ENCODE measurements at regions not wholly inside any gene's neighbourhood (a gene's known extent, or its start where the extent isn't known, plus 50 kb on each side); places are given as distances from the start of the nearest gene placed in this dataset.

- Histone ChIP-seq H3K27ac (no peak overlapping the region), H3K4me1 (peaks cover 5% of the 10 kb centered on the region), H2AFZ (no peak overlapping the region), H3K9ac (no peak overlapping the region), H3K79me2 (no peaks in the 10 kb centered on the region), H3K4me2 (ENCODE audit: low read length) (no peak overlapping the region), H3K36me3 (ENCODE audit: control insufficient read depth, insufficient read depth, low read length) (no peaks in the 10 kb centered on the region), H3K27me3 (ENCODE audit: control insufficient read depth, insufficient read depth, low read length) (no peaks in the 10 kb centered on the region), H3K4me3 (ENCODE audit: low read depth, low read length) (no peak overlapping the region), H3K9me3 (ENCODE audit: control insufficient read depth, low read length) (no peaks in the 10 kb centered on the region)
- no peak for TF ChIP-seq CTCF (IDR thresholded peaks at IDR 0.05)
Observed at GRCh38 chr2:65922794-65923193, 490.4 kb upstream of the SPRED2 start.

GRCh38 chr2:65922030-65922429 lies 489.6 kb upstream of the SPRED2 start:
- H3K4me3 ChIP-seq (ENCODE audit: low read depth, low read length): no peak overlapping the region
- no peaks in the 10 kb centered on the region for H3K36me3 ChIP-seq (ENCODE audit: control insufficient read depth, insufficient read depth, low read length)
- H3K27ac ChIP-seq: no peak overlapping the region
- peaks cover 5% of the 10 kb centered on the region for H3K4me1 ChIP-seq
- no peaks in the 10 kb centered on the region for H3K9me3 ChIP-seq (ENCODE audit: control insufficient read depth, low read length)
- H2AFZ ChIP-seq: no peak overlapping the region
- no peak overlapping the region for H3K4me2 ChIP-seq (ENCODE audit: low read length)
- no peaks in the 10 kb centered on the region for H3K79me2 ChIP-seq
- no peak for TF ChIP-seq CTCF (IDR thresholded peaks at IDR 0.05)
- no peaks in the 10 kb centered on the region for H3K27me3 ChIP-seq (ENCODE audit: control insufficient read depth, insufficient read depth, low read length)
- H3K9ac ChIP-seq: no peak overlapping the region

- Histone ChIP-seq H2AFZ (no peak overlapping the region), H3K4me1 (peaks cover 5% of the 10 kb centered on the region), H3K4me3 (ENCODE audit: low read depth, low read length) (no peak overlapping the region), H3K36me3 (ENCODE audit: control insufficient read depth, insufficient read depth, low read length) (no peaks in the 10 kb centered on the region), H3K27ac (no peak overlapping the region), H3K9me3 (ENCODE audit: control insufficient read depth, low read length) (no peaks in the 10 kb centered on the region), H3K4me2 (ENCODE audit: low read length) (no peak overlapping the region), H3K27me3 (ENCODE audit: control insufficient read depth, insufficient read depth, low read length) (no peaks in the 10 kb centered on the region), H3K9ac (no peak overlapping the region), H3K79me2 (no peaks in the 10 kb centered on the region)
- no peak for TF ChIP-seq CTCF (IDR thresholded peaks at IDR 0.05)
Observed at GRCh38 chr2:65921116-65921515, 488.7 kb upstream of the SPRED2 start.

GRCh38 chr2:65920659-65921058 lies 488.3 kb upstream of the SPRED2 start:
- no peak overlapping the region for H3K27ac ChIP-seq
- H3K4me1 ChIP-seq: peaks cover 5% of the 10 kb centered on the region
- no peaks in the 10 kb centered on the region for H3K79me2 ChIP-seq
- no peak overlapping the region for H3K4me3 ChIP-seq (ENCODE audit: low read depth, low read length)
- no peak overlapping the region for H3K4me2 ChIP-seq (ENCODE audit: low read length)
- H3K36me3 ChIP-seq (ENCODE audit: control insufficient read depth, insufficient read depth, low read length): no peaks in the 10 kb centered on the region
- H3K9me3 ChIP-seq (ENCODE audit: control insufficient read depth, low read length): no peaks in the 10 kb centered on the region
- no peak overlapping the region for H3K9ac ChIP-seq
- no peak for TF ChIP-seq CTCF (IDR thresholded peaks at IDR 0.05)
- no peak overlapping the region for H2AFZ ChIP-seq
- no peaks in the 10 kb centered on the region for H3K27me3 ChIP-seq (ENCODE audit: control insufficient read depth, insufficient read depth, low read length)

GRCh38 chr2:65919550-65920188 lies 487.3 kb upstream of the SPRED2 start:
- Histone ChIP-seq H3K4me1 (peaks cover 5% of the 10 kb centered on the region), H3K4me2 (ENCODE audit: low read length) (no peak overlapping the region), H3K9me3 (ENCODE audit: control insufficient read depth, low read length) (no peaks in the 10 kb centered on the region), H3K27ac (no peak overlapping the region), H3K79me2 (no peaks in the 10 kb centered on the region), H3K36me3 (ENCODE audit: control insufficient read depth, insufficient read depth, low read length) (no peaks in the 10 kb centered on the region), H3K27me3 (ENCODE audit: control insufficient read depth, insufficient read depth, low read length) (no peaks in the 10 kb centered on the region), H3K4me3 (ENCODE audit: low read depth, low read length) (no peak overlapping the region), H3K9ac (no peak overlapping the region), H2AFZ (peak overlapping the region; percentile 62)
- TF ChIP-seq CTCF (IDR thresholded peaks at IDR 0.05): no peak
